HG02884 (cell line): ENCODE measurements at regions not wholly inside any gene's neighbourhood (a gene's known extent, or its start where the extent isn't known, plus 50 kb on each side); places are given as distances from the start of the nearest gene placed in this dataset.

Source experiments
- ATAC-seq: cut with Tn5 transposase; IDR thresholded peaks from one replicate; pipeline ENCODE4 v1.9.1; 2021; ENCODE audit warnings: mild to moderate bottlenecking, moderate library complexity; ENCODE audit not compliant: unreplicated experiment

- no peak for ATAC-seq
Observed at GRCh38 chr9:116095403-116095802, 58.2 kb upstream of the PAPPA start.

DNA sequence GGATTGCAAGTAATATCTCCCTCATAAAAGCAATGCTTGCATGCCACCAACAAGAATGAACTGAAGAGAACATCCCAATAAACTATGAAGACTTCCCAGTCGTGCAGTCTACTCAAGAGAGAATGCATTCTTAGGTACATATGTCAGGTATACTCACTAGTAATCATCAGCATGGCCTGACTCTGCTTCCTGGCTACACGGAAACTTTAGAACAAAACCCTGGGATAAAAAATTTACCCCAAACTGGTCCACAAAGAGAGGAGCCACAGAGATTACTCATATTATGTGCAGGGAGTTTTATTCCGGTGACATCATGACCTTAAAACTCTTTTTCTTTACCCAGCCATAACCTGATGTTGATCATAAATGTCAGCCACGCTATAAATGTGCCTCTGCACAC lies 57.5 kb upstream of the PAPPA start:
- ATAC-seq: no peak

- no peak for ATAC-seq
Observed at GRCh38 chr9:116096853-116097252, 56.7 kb upstream of the PAPPA start.

- ATAC-seq: no peak
Observed at GRCh38 chr9:116098476-116098875, 55.1 kb upstream of the PAPPA start.

DNA sequence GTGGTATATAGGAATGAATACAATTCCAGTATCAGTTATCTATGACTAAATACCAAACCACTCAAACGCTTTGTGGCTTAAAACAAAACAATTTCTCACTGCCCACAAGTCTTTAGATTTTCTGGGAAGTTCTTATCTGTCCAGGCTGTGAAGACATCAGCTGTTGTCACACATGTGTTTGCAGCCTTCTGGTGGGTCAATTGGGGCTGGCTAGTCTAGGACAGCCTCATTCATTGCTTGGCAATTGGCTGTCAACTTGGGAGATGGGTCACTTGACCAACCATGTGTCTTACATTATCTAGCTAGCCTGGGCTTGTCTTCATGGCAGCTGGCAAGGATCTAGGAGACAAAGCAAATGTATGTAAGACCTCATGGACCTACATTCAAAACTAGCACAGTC lies 53.8 kb upstream of the PAPPA start:
- ATAC-seq: no peak

GRCh38 chr9:116100711-116101121 lies 52.9 kb upstream of the PAPPA start:
- ATAC-seq: no peak

GRCh38 chr9:116101516-116101915 lies 52.1 kb upstream of the PAPPA start:
- no peak for ATAC-seq

DNA sequence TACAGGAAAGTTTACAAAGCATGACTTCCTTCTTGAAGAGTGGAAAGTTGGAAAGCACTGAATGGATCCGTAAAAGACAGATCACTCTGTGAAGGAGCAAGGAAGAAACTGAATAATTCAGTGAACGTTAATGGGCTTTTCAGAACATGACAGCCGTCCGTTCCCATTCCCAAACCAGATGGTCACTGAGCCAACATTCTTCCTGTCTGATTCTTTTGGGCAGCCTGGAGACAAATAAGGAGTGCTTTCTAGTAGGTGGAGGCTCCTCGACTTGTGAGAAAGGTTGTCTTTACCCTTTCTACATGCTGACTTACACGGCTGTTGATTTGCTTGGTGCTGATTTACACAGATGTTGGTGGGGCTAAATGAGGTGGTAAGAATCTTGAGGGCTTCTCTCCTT lies 51.0 kb upstream of the PAPPA start:
- ATAC-seq: no peak
